HCT116 (cell line): ENCODE measurements at regions not wholly inside any gene's neighbourhood (a gene's known extent, or its start where the extent isn't known, plus 50 kb on each side); places are given as distances from the start of the nearest gene placed in this dataset.

ENCODE experiments used
- ATAC-seq: fragments of 200-7000 bp; cut with Tn5 transposase; 2 replicates; pipeline ENCODE4 v1.9.1; 2020; ENCODE audit warnings: mild to moderate bottlenecking, moderate library complexity
- BruUV-seq: library from RNA; stranded (reverse); fragments of 400-500 nt; replicated peaks from 2 replicates; lab custom pipeline; 2021; lab: Mats Ljungman, UMichigan
- CTCF ChIA-PET: fragments of 300-600 bp; sonication (Branson Sonifier 250); formaldehyde crosslinking; loops from one replicate; lab custom pipeline; 2021; ENCODE audit warnings: antibody characterized with exemption; lab: Charles Lee
- POLR2A ChIA-PET: fragments of 300-600, 350-600 bp; sonication (Branson Sonifier 250); formaldehyde crosslinking; loops from one replicate; lab custom pipeline; 2021; ENCODE audit warnings: antibody characterized with exemption; lab: Charles Lee
- RAD21 ChIA-PET, 2 experiments: fragments of 300-600 bp; sonication (Branson Sonifier 250); formaldehyde crosslinking; loops; one replicate each; lab custom pipeline; 2023; ENCODE audit warnings: low total read pairs in 2 of 2; ENCODE audit not compliant: uncharacterized antibody in 2 of 2, unreplicated experiment in 2 of 2, low non-redundant PET in 1 of 2; lab: Charles Lee
- DNase-seq: peaks from one replicate; pipeline ENCODE4 v3.0.0-alpha.2; 2010; ENCODE audit warnings: low read depth, low spot score
- H2AFZ ChIP-seq: fragments of 200-600 bp; shearing (Covaris generic), sonication (generic); 2 replicates; pipeline ENCODE4 v1.6.1; 2017; ENCODE audit warnings: low read depth, mixed run types, mixed read lengths, antibody characterized with exemption, low read length; ENCODE audit not compliant: poor library complexity, severe bottlenecking
- H3K27ac ChIP-seq: 2 replicates; pipeline ENCODE4 v1.5.1; 2012; ENCODE audit warnings: low read depth, low read length
- H3K27me3 ChIP-seq: fragments of 200-600 bp; sonication (generic); 2 replicates; pipeline ENCODE4 v1.6.1; 2016; ENCODE audit warnings: mixed run types, low read length, mixed read lengths; ENCODE audit not compliant: insufficient read depth
- H3K36me3 ChIP-seq, 2 experiments: fragments of 200-500 bp in 1 of 2; fragments of 200-600 bp in 1 of 2; sonication (Bioruptor generic) in 1 of 2; sonication (generic) in 1 of 2; 2 replicates each; pipeline versions ENCODE4 v1.5.1 to v1.6.1; 2014 to 2016; ENCODE audit warnings: low read length in 2 of 2, inconsistent platforms in 1 of 2, mixed read lengths in 1 of 2, mixed run types in 1 of 2; ENCODE audit not compliant: insufficient read depth in 2 of 2, control insufficient read depth in 1 of 2
- H3K4me1 ChIP-seq, 2 experiments: fragments of 200-600 bp in 1 of 2; sonication (generic) in 1 of 2; 2 replicates each; pipeline versions ENCODE4 v1.5.1 to v1.6.1; 2012 to 2017; ENCODE audit warnings: low read length in 2 of 2, inconsistent platforms in 1 of 2, mild to moderate bottlenecking in 1 of 2, mixed read lengths in 1 of 2, mixed run types in 1 of 2, moderate library complexity in 1 of 2; ENCODE audit not compliant: insufficient read depth in 2 of 2, control insufficient read depth in 1 of 2
- H3K4me2 ChIP-seq: fragments of 200-600 bp; sonication (generic); 2 replicates; pipeline ENCODE4 v1.6.1; 2017; ENCODE audit warnings: mixed run types, low read length, mixed read lengths
- H3K4me3 ChIP-seq, 2 experiments: fragments of 200-600 bp in 1 of 2; sonication (generic) in 1 of 2; replicated peaks in 1 of 2; 2 replicates each; pipeline ENCODE4 v1.5.1; 2011 to 2016; ENCODE audit warnings: low read length in 2 of 2, control low read depth in 1 of 2, low read depth in 1 of 2, mild to moderate bottlenecking in 1 of 2, mixed read lengths in 1 of 2, mixed run types in 1 of 2
- H3K79me2 ChIP-seq: fragments of 200-600 bp; sonication (generic); 2 replicates; pipeline ENCODE4 v1.6.1; 2017; ENCODE audit warnings: mild to moderate bottlenecking, mixed run types, low read length, moderate library complexity, mixed read lengths; ENCODE audit not compliant: insufficient read depth
- H3K9ac ChIP-seq: fragments of 200-600 bp; sonication (generic); 2 replicates; pipeline ENCODE4 v1.6.1; 2016; ENCODE audit warnings: low read length, mixed read lengths
- H3K9me2 ChIP-seq: fragments of 200-600 bp; sonication (generic), shearing (Covaris generic); 2 replicates; pipeline ENCODE4 v1.6.1; 2017; ENCODE audit warnings: mixed run types, mild to moderate bottlenecking, moderate library complexity; ENCODE audit not compliant: insufficient read depth
- H3K9me3 ChIP-seq, 2 experiments: fragments of 200-500 bp in 1 of 2; fragments of 200-600 bp in 1 of 2; sonication (Bioruptor generic) in 1 of 2; sonication (generic) in 1 of 2; 2 replicates each; pipeline ENCODE4 v1.6.1; 2014 to 2017; ENCODE audit warnings: low read length in 2 of 2, mixed read lengths in 2 of 2, inconsistent platforms in 1 of 2, low read depth in 1 of 2, mild to moderate bottlenecking in 1 of 2, mixed run types in 1 of 2, moderate library complexity in 1 of 2; ENCODE audit not compliant: control insufficient read depth in 1 of 2, insufficient read depth in 1 of 2
- H4K20me1 ChIP-seq: fragments of 200-600 bp; sonication (generic), shearing (Covaris generic); 2 replicates; pipeline ENCODE4 v1.6.1; 2017; ENCODE audit warnings: mixed run types, mild to moderate bottlenecking, moderate library complexity; ENCODE audit not compliant: insufficient read depth
- ATF3 ChIP-seq: IDR thresholded peaks from 2 replicates; pipeline ENCODE4 v1.6.1; 2012
- CBX3 ChIP-seq: IDR thresholded peaks from 2 replicates; pipeline ENCODE4 v1.6.1; 2012; ENCODE audit warnings: low read depth
- CEBPB ChIP-seq: IDR thresholded peaks from 2 replicates; pipeline ENCODE4 v1.6.1; 2012; ENCODE audit warnings: low read depth
- CTCF ChIP-seq, 3 experiments: fragments of 200-600 bp in 1 of 3; sonication (generic) in 1 of 3; IDR thresholded peaks in 2 of 3; conservative IDR thresholded peaks in 1 of 3; 2 replicates each; pipeline ENCODE4 v1.5.1; 2012 to 2017; ENCODE audit warnings: low read depth in 2 of 3, low read length in 2 of 3, antibody characterized with exemption in 1 of 3, borderline replicate concordance in 1 of 3, control low read depth in 1 of 3, mild to moderate bottlenecking in 1 of 3, mixed read lengths in 1 of 3, mixed run types in 1 of 3, moderate library complexity in 1 of 3; ENCODE audit not compliant: insufficient read depth in 1 of 3
- EGR1 ChIP-seq: IDR thresholded peaks from 2 replicates; pipeline ENCODE4 v1.6.1; 2012; ENCODE audit warnings: low read depth
- EZH2 ChIP-seq: fragments of 200-600 bp; sonication (generic); IDR thresholded peaks from 2 replicates; pipeline ENCODE4 v1.6.1; 2017; ENCODE audit warnings: antibody characterized with exemption, mixed run types
- EZH2phosphoT487 ChIP-seq: fragments of 200-600 bp; IDR thresholded peaks from 2 replicates; pipeline ENCODE4 v1.6.1; 2018; ENCODE audit warnings: antibody characterized with exemption, borderline replicate concordance
- FOSL1 ChIP-seq: IDR thresholded peaks from 2 replicates; pipeline ENCODE4 v1.6.1; 2012; ENCODE audit warnings: low read depth
- JUND ChIP-seq: IDR thresholded peaks from 2 replicates; pipeline ENCODE4 v1.6.1; 2012
- MAX ChIP-seq: IDR thresholded peaks from 2 replicates; pipeline ENCODE4 v1.6.1; 2012
- POLR2A ChIP-seq: IDR thresholded peaks from 2 replicates; pipeline ENCODE4 v1.7.0; 2011; ENCODE audit warnings: borderline replicate concordance; ENCODE audit not compliant: insufficient read depth, insufficient read length; ENCODE audit errors: extremely low read depth
- POLR2AphosphoS5 ChIP-seq: IDR thresholded peaks from 2 replicates; pipeline ENCODE4 v1.6.1; 2011; ENCODE audit warnings: mild to moderate bottlenecking, low read depth, low read length, moderate library complexity
- SIN3A ChIP-seq: IDR thresholded peaks from 2 replicates; pipeline ENCODE4 v1.6.1; 2012; ENCODE audit warnings: low read depth
- SP1 ChIP-seq: IDR thresholded peaks from 2 replicates; pipeline ENCODE4 v1.6.1; 2012; ENCODE audit warnings: low read depth
- TCF7L2 ChIP-seq: IDR thresholded peaks from 2 replicates; pipeline ENCODE4 v1.7.0; 2011; ENCODE audit warnings: borderline replicate concordance, inconsistent platforms; ENCODE audit not compliant: insufficient read depth, insufficient read length; ENCODE audit errors: extremely low read depth
- intact Hi-C: fragments of 100-400 bp; cut with micrococcal nuclease; formaldehyde crosslinking; loops from 2 replicates; pipeline ENCODE4 v1.10.0; 2022

GRCh38 chr11:32184041-32184722 is 93.3 kb downstream of the RCN1 start:
- Histone ChIP-seq H3K9me2 (no peaks in the 10 kb centered on the region), H3K4me2 (no peak overlapping the region), H4K20me1 (no peaks in the 10 kb centered on the region), H3K27me3 (no peaks in the 10 kb centered on the region), H3K9me3 (no peaks in the 10 kb centered on the region), H3K36me3 (no peaks in the 10 kb centered on the region), H3K27ac (no peak overlapping the region), H3K4me3 (no peak overlapping the region), H3K4me1 (no peaks in the 10 kb centered on the region), H2AFZ (no peak overlapping the region), H3K79me2 (no peaks in the 10 kb centered on the region), H3K9ac (no peak overlapping the region)
- ATAC-seq (no peak), DNase-seq (no peak)
- ChIA-PET RAD21 (no interaction called here), POLR2A (no interaction called here), CTCF (no interaction called here)
- no peak for TF ChIP-seq TCF7L2
- intact Hi-C loops: no loop called here
- no TSS peak for BruUV-seq

- Histone ChIP-seq H4K20me1 (no peaks in the 10 kb centered on the region), H3K4me3 (no peak overlapping the region), H3K9ac (no peak overlapping the region), H3K9me2 (no peaks in the 10 kb centered on the region), H2AFZ (no peak overlapping the region), H3K9me3 (no peaks in the 10 kb centered on the region), H3K4me2 (no peak overlapping the region), H3K4me1 (no peaks in the 10 kb centered on the region), H3K36me3 (no peaks in the 10 kb centered on the region), H3K27me3 (no peaks in the 10 kb centered on the region), H3K79me2 (no peaks in the 10 kb centered on the region), H3K27ac (no peak overlapping the region)
- BruUV-seq: no TSS peak
- ATAC-seq (no peak), DNase-seq (no peak)
- ChIA-PET RAD21 (no interaction called here), CTCF (no interaction called here), POLR2A (no interaction called here)
- intact Hi-C loops: no loop called here
- TF ChIP-seq CBX3 (no peak), EZH2 (no peak), SP1 (no peak), CTCF (IDR thresholded peaks at IDR 0.05 in 2 of 3, conservative IDR thresholded peaks at IDR 0.05 in 1 of 3; ENCODE audit: borderline replicate concordance in 1 of 3, insufficient read depth in 1 of 3, low read depth in 2 of 3, low read length in 2 of 3) (no peak), SIN3A (no peak), CEBPB (no peak), EZH2phosphoT487 (no peak), POLR2A (no peak), POLR2AphosphoS5 (no peak), JUND (no peak), MAX (no peak), FOSL1 (no peak), ATF3 (no peak), EGR1 (no peak)
These were observed 94.0 kb downstream of the RCN1 start for GRCh38 chr11:32184723-32185376.
